HepG2 (cell line): ENCODE measurements at regions not wholly inside any gene's neighbourhood (a gene's known extent, or its start where the extent isn't known, plus 50 kb on each side); places are given as distances from the start of the nearest gene placed in this dataset.

Experiments
- ATAC-seq: fragments of 200-7000 bp; cut with Tn5 transposase; 3 replicates; pipeline ENCODE4 v1.9.1; 2020; ENCODE audit warnings: mild to moderate bottlenecking, moderate library complexity
- BruUV-seq: library from RNA; stranded (reverse); fragments of 400-500 nt; replicated peaks from 2 replicates; lab custom pipeline; 2021; lab: Mats Ljungman, UMichigan
- CTCF ChIA-PET: fragments of 300-600 bp; formaldehyde crosslinking; extraction: SDS; loops from one replicate; lab custom pipeline; 2021; ENCODE audit warnings: low total read pairs, inconsistent platforms, low intra/inter-chr PET ratio; lab: Yijun Ruan, JAX
- POLR2A ChIA-PET: fragments of 350-600 bp; sonication (Branson Sonifier 250); formaldehyde crosslinking; loops from one replicate; lab custom pipeline; 2020; ENCODE audit warnings: antibody characterized with exemption, inconsistent platforms; lab: Yijun Ruan, JAX
- DNase-seq: peaks from one replicate; pipeline ENCODE4 v3.0.0-alpha.2; 2015; ENCODE audit warnings: low spot score
- FAIRE-seq: peaks from 3 replicates; lab custom pipeline; 2011; peaks lifted over from hg19 to GRCh38; lab: Jason Lieb, UNC
- H2AFZ ChIP-seq: one replicate; pipeline ENCODE4 v1.6.1; 2011; ENCODE audit warnings: low read length, inconsistent platforms
- H3K27ac ChIP-seq: fragments of 300-600 bp; 3 replicates; pipeline ENCODE4 v1.8.0; 2011; ENCODE audit warnings: mixed run types, mild to moderate bottlenecking, mixed read lengths, low read length, inconsistent platforms; ENCODE audit not compliant: insufficient read depth; ENCODE audit errors: extremely low read length
- H3K27me3 ChIP-seq, 2 experiments: fragments of 200-600 bp in 1 of 2; 2 replicates in 1 of 2; 3 replicates in 1 of 2; pipeline versions ENCODE4 v1.6.0 to v1.8.0; 2011; ENCODE audit warnings: low read length in 2 of 2, mild to moderate bottlenecking in 2 of 2, moderate library complexity in 2 of 2, inconsistent platforms in 1 of 2; ENCODE audit not compliant: insufficient read depth in 2 of 2, control insufficient read depth in 1 of 2
- H3K36me3 ChIP-seq, 2 experiments: fragments of 200-600 bp in 1 of 2; replicated peaks in 1 of 2; 2 replicates in 1 of 2; 3 replicates in 1 of 2; pipeline versions ENCODE4 v1.5.1 to v1.8.0; 2011; ENCODE audit warnings: low read length in 2 of 2, inconsistent platforms in 1 of 2; ENCODE audit not compliant: insufficient read depth in 2 of 2, control insufficient read depth in 1 of 2
- H3K4me1 ChIP-seq: 2 replicates; pipeline ENCODE4 v1.5.1; 2012; ENCODE audit warnings: low read length, inconsistent platforms; ENCODE audit not compliant: insufficient read depth
- H3K4me2 ChIP-seq: 2 replicates; pipeline ENCODE4 v1.6.0; 2011; ENCODE audit warnings: low read depth, low read length, inconsistent platforms
- H3K4me3 ChIP-seq, 3 experiments: fragments of 200-600 bp in 1 of 3; sonication (generic), shearing (Covaris generic) in 1 of 3; replicated peaks in 1 of 3; 2 replicates each; pipeline ENCODE4 v1.5.1; 2011 to 2016; ENCODE audit warnings: low read length in 3 of 3, inconsistent platforms in 2 of 3, low read depth in 2 of 3, mild to moderate bottlenecking in 2 of 3, control low read depth in 1 of 3, mixed read lengths in 1 of 3; ENCODE audit not compliant: insufficient read depth in 1 of 3
- H3K79me2 ChIP-seq: one replicate; pipeline ENCODE4 v1.6.1; 2011; ENCODE audit warnings: low read length, inconsistent platforms; ENCODE audit not compliant: insufficient read depth
- H3K9ac ChIP-seq: 2 replicates; pipeline ENCODE4 v1.6.0; 2011; ENCODE audit warnings: mild to moderate bottlenecking, low read depth, low read length, inconsistent platforms; ENCODE audit not compliant: insufficient read depth
- H3K9me3 ChIP-seq: 2 replicates; pipeline ENCODE4 v1.5.1; 2012; ENCODE audit warnings: mild to moderate bottlenecking, low read length
- H4K20me1 ChIP-seq: 2 replicates; pipeline ENCODE4 v1.6.0; 2011; ENCODE audit warnings: inconsistent platforms, mild to moderate bottlenecking, low read length, moderate library complexity; ENCODE audit not compliant: insufficient read depth
- ARNT ChIP-seq: fragments of 450-650 bp; IDR thresholded peaks from 2 replicates; pipeline ENCODE4 v1.6.1; 2017
- ARNT2 ChIP-seq: sonication (generic); formaldehyde crosslinking; IDR thresholded peaks from 2 replicates; pipeline ENCODE4 v1.8.0; 2022; ENCODE audit warnings: mild to moderate bottlenecking, low read depth, missing genetic modification reagents, moderate library complexity
- DMAP1 ChIP-seq: IDR thresholded peaks from 2 replicates; pipeline ENCODE4 v1.6.1; 2016
- HHEX ChIP-seq: IDR thresholded peaks from 2 replicates; pipeline ENCODE4 v1.6.1; 2016; ENCODE audit warnings: control low read depth
- MEIS1 ChIP-seq: sonication (generic); formaldehyde crosslinking; IDR thresholded peaks from 2 replicates; pipeline ENCODE4 v1.9.0; 2021; ENCODE audit warnings: mild to moderate bottlenecking, missing genetic modification reagents, moderate library complexity, borderline replicate concordance
- RAD21 ChIP-seq: fragments of 450-650 bp; formaldehyde crosslinking; IDR thresholded peaks from 2 replicates; pipeline ENCODE4 v1.5.0; 2020; ENCODE audit warnings: mild to moderate bottlenecking
- U2AF1 ChIP-seq: fragments of 200-400 bp; formaldehyde crosslinking; optimal IDR thresholded peaks from 2 replicates; pipeline ENCODE3; 2017; ENCODE audit warnings: mild to moderate bottlenecking, low read depth, low read length
- ZNF510 ChIP-seq: sonication (generic); formaldehyde crosslinking; IDR thresholded peaks from 2 replicates; pipeline ENCODE4 v1.4.0; 2020; ENCODE audit warnings: low read depth, mild to moderate bottlenecking, missing genetic modification reagents
- ZNF564 ChIP-seq: sonication (generic); formaldehyde crosslinking; IDR thresholded peaks from 2 replicates; pipeline ENCODE4 v1.8.1; 2023; ENCODE audit warnings: mild to moderate bottlenecking, missing genetic modification reagents
- WGBS: methylation state at CpG from one replicate; pipeline ENCODE4 v1.1.6; 2017; ENCODE audit warnings: low lambda C conversion rate; 5-methylcytosine and 5-hydroxymethylcytosine counted together
- in situ Hi-C: cut with HindIII; loops from 2 replicates; pipeline ENCODE4 v1.10.0; 2017; ENCODE audit warnings: low pct_unique_long_range_greater_than_20kb; ENCODE audit not compliant: extremely low pct_ligation_motif_present
- intact Hi-C: fragments of 100-400 bp; cut with micrococcal nuclease; formaldehyde crosslinking; loops from one replicate; pipeline ENCODE4 v1.10.0; 2022; ENCODE audit not compliant: unreplicated experiment
- TF ChIP-seq, protein P1 (sequence below): sonication (generic); formaldehyde crosslinking; IDR thresholded peaks from 2 replicates; pipeline ENCODE4 v1.4.0; 2020; ENCODE audit warnings: low read depth, missing genetic modification reagents

DNA sequence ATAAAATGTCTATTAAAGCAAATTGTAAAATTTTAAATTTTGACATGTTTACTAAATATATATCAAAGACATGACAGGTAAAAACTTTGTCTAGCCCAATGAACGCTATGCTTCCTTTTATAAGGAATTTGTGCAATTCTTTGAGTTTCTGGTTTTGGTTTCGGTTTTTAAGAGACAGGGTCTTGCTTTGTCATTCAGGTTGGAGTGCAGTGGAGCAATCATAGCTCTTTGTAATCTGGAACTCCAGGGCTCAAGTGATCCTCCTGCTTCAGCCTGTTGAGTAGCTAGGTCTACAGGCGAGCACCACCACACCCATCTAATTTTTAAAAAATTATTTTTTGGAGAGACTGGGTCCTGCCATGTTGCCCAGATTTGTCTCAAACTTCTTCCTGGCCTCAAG is 60.7 kb downstream of the BLTP1 start:
- Histone ChIP-seq H3K27ac (no peak overlapping the region), H3K79me2 (no peaks in the 10 kb centered on the region), H3K4me1 (no peaks in the 10 kb centered on the region), H3K27me3 (no peaks in the 10 kb centered on the region), H3K9ac (no peak overlapping the region), H4K20me1 (no peaks in the 10 kb centered on the region), H3K4me3 (no peak overlapping the region), H2AFZ (no peak overlapping the region), H3K36me3 (peaks cover 0 to 13% of the 10 kb centered on the region in 2 experiments; a peak in 1 of 5 replicates), H3K4me2 (no peak overlapping the region), H3K9me3 (no peaks in the 10 kb centered on the region)
- no peak for DNase-seq
- WGBS = 94% methylated on average over 3 of the region's 3 CpGs
- in situ Hi-C loops (no loop called here), intact Hi-C loops (loop anchor here (10.0 kb wide), 1 partner anchor 268 kb away; no protein-coding TSS in a partner anchor)
- CTCF ChIA-PET = no interaction called here
- no peak for ATAC-seq
- no TSS peak for BruUV-seq
- no peak for FAIRE-seq
- POLR2A ChIA-PET = no interaction called here
- TF ChIP-seq HHEX (CRISPR knock-in tag) = no peak
- no peak for TF ChIP-seq MEIS1 (CRISPR knock-in tag)
- TF ChIP-seq ARNT = no peak
- no peak for TF ChIP-seq ZNF564 (CRISPR knock-in tag)

DNA sequence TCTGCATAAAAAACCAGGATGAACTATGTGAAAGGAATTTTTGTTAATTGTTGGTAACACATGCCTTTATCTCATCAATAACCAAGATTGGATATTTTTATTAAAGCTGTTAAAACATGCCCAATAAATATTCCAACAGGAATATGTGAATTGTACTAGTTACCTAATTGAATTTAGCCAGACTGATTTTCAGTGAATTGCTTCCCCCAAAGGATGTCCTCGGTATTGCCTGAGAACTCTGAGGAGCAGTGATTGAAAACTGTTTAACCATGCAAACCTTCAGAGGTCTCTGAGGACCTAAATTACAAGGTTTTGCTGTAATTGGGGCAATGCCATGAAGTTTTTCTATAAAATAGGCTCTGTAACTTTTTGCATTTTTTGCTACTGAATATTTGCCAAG is 66.6 kb downstream of the BLTP1 start:
- TF ChIP-seq U2AF1 (no peak), DMAP1 (CRISPR knock-in tag) (no peak), RAD21 (CRISPR knock-in tag) (no peak), ARNT2 (CRISPR knock-in tag) (no peak), ZNF510 (CRISPR knock-in tag) (no peak)
- TF ChIP-seq, protein P1, sequence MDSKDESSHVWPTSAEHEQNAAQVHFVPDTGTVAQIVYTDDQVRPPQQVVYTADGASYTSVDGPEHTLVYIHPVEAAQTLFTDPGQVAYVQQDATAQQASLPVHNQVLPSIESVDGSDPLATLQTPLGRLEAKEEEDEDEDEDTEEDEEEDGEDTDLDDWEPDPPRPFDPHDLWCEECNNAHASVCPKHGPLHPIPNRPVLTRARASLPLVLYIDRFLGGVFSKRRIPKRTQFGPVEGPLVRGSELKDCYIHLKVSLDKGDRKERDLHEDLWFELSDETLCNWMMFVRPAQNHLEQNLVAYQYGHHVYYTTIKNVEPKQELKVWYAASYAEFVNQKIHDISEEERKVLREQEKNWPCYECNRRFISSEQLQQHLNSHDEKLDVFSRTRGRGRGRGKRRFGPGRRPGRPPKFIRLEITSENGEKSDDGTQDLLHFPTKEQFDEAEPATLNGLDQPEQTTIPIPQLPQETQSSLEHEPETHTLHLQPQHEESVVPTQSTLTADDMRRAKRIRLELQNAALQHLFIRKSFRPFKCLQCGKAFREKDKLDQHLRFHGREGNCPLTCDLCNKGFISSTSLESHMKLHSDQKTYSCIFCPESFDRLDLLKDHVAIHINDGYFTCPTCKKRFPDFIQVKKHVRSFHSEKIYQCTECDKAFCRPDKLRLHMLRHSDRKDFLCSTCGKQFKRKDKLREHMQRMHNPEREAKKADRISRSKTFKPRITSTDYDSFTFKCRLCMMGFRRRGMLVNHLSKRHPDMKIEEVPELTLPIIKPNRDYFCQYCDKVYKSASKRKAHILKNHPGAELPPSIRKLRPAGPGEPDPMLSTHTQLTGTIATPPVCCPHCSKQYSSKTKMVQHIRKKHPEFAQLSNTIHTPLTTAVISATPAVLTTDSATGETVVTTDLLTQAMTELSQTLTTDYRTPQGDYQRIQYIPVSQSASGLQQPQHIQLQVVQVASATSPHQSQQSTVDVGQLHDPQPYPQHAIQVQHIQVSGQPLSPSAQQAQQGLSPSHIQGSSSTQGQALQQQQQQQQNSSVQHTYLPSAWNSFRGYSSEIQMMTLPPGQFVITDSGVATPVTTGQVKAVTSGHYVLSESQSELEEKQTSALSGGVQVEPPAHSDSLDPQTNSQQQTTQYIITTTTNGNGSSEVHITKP (CRISPR knock-in tag) = no peak
- TF ChIP-seq, all 625 proteins: peak for 0
- 78% methylated on average over 1 of the region's 1 CpG for WGBS
- Histone ChIP-seq H3K9me3 (no peaks in the 10 kb centered on the region), H3K79me2 (no peaks in the 10 kb centered on the region), H3K4me1 (peaks cover 6% of the 10 kb centered on the region), H3K27ac (no peak overlapping the region), H3K4me2 (no peak overlapping the region), H3K9ac (no peak overlapping the region), H4K20me1 (no peaks in the 10 kb centered on the region), H3K4me3 (no peak overlapping the region), H3K36me3 (peaks cover 3 to 11% of the 10 kb centered on the region in 2 experiments; a peak in 3 of 5 replicates), H3K27me3 (no peaks in the 10 kb centered on the region), H2AFZ (no peak overlapping the region)
- CTCF ChIA-PET = no interaction called here
- ATAC-seq = peak; percentile 59; the same call in 2 of the 3 replicates
- POLR2A ChIA-PET = no interaction called here
- FAIRE-seq = no peak
- intact Hi-C loops (loop anchor here (10.0 kb wide), 1 partner anchor 274 kb away; no protein-coding TSS in a partner anchor), in situ Hi-C loops (no loop called here)
- peak; percentile 8 for DNase-seq
- no TSS peak for BruUV-seq
